ENCODE measurements at regions not wholly inside any gene's neighbourhood (a gene's known extent, or its start where the extent isn't known, plus 50 kb on each side); places are given as distances from the start of the nearest gene placed in this dataset.

DNA sequence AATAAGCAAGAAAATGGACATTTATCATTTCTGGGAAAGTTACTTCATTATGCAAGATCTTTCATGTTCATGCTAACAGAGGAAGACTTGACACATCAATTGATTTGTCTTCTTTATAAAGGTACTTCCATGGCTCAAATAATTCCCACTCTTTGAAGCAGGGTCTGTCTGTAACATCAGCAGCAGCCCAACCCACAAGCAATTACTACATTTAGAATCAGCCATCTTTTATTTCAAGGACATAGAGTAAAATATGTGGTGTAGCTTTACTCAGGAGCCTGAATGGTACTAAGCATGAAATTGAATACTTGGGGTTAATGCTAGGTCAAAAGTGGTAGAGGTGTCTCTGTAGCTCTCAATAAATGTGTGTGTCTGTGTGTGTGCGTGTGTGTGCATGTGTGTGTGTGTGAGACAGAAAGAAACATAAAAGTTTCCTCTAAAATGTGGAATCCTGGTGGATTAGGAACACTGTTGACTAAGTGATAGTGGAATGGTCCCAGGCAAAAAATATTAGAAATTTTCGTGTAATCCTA, 581.1 kb downstream of the CAAP1 start:
- Histone ChIP-seq H3K36me3 (replicated peaks in 1 of 2; ENCODE audit: control insufficient read depth in 1 of 2, insufficient read depth in 2 of 2, low read length in 1 of 2) (no peaks in the 10 kb centered on the region), H4K20me1 (ENCODE audit: insufficient read depth) (no peaks in the 10 kb centered on the region), H3K79me2 (ENCODE audit: insufficient read depth) (no peaks in the 10 kb centered on the region), H3K4me2 (no peak overlapping the region), H3K4me1 (ENCODE audit: control insufficient read depth in 1 of 2, insufficient read depth in 2 of 2, low read depth in 1 of 2, low read length in 1 of 2) (no peaks in the 10 kb centered on the region; a peak in 2 of 4 replicates), H3K4me3 (ENCODE audit: low read depth in 2 of 2, low read length in 1 of 2) (no peak overlapping the region), H2AFZ (ENCODE audit: low read depth) (no peak overlapping the region), H3K9me3 (no peaks in the 10 kb centered on the region), H3K9ac (no peak overlapping the region), H3F3A (replicated peaks; ENCODE audit: insufficient read depth) (no peaks in the 10 kb centered on the region), H3K27ac (ENCODE audit: low read depth in 2 of 2, low read length in 1 of 2) (no peak overlapping the region), H3K9me2 (no peaks in the 10 kb centered on the region), H3K27me3 (ENCODE audit: insufficient read depth) (no peaks in the 10 kb centered on the region)
- WGBS (ENCODE audit: low lambda C conversion rate): 83% methylated on average over 2 of the region's 2 CpGs
- TF ChIP-seq GATA2 (CRISPR knock-in tag; IDR thresholded peaks at IDR 0.05): no peak
- TF ChIP-seq, protein P1, sequence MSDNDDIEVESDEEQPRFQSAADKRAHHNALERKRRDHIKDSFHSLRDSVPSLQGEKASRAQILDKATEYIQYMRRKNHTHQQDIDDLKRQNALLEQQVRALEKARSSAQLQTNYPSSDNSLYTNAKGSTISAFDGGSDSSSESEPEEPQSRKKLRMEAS (IDR thresholded peaks at IDR 0.05; ENCODE audit: low read depth): no peak
- no peak for TF ChIP-seq POLR2AphosphoS5 (IDR thresholded peaks at IDR 0.05; ENCODE audit: low read depth, low read length)
- no peak for TF ChIP-seq PBX3 (IDR thresholded peaks at IDR 0.05)
- no peak for DNase-seq
- CTCF ChIA-PET: no interaction called here
- POLR2A ChIA-PET: no interaction called here

- ChIA-PET CTCF (no interaction called here), POLR2A (no interaction called here)
- WGBS (ENCODE audit: low lambda C conversion rate): 78% methylated on average over 3 of the region's 3 CpGs
- no peak overlapping the region for H3K27ac ChIP-seq (ENCODE audit: low read depth in 2 of 2, low read length in 1 of 2)
- H3F3A ChIP-seq (replicated peaks; ENCODE audit: insufficient read depth): no peaks in the 10 kb centered on the region
- no peaks in the 10 kb centered on the region for H3K9me2 ChIP-seq
- DNase-seq: no peak
- H3K9me3 ChIP-seq: no peaks in the 10 kb centered on the region
- H3K36me3 ChIP-seq (replicated peaks in 1 of 2; ENCODE audit: control insufficient read depth in 1 of 2, insufficient read depth in 2 of 2, low read length in 1 of 2): no peaks in the 10 kb centered on the region
- H3K27me3 ChIP-seq (ENCODE audit: insufficient read depth): no peaks in the 10 kb centered on the region
- TF ChIP-seq POLR2AphosphoS5 (IDR thresholded peaks at IDR 0.05; ENCODE audit: low read depth, low read length) (no peak), GATA2 (CRISPR knock-in tag; IDR thresholded peaks at IDR 0.05) (no peak), TEAD4 (IDR thresholded peaks at IDR 0.05; ENCODE audit: borderline replicate concordance, insufficient read depth) (no peak), EP300 (IDR thresholded peaks at IDR 0.05; ENCODE audit: borderline replicate concordance in 1 of 2, low read depth in 1 of 2, low read length in 1 of 2) (no peak), SMC3 (IDR thresholded peaks at IDR 0.05; ENCODE audit: low read depth, low read length) (no peak), ELF1 (IDR thresholded peaks at IDR 0.05) (no peak), USF1 (IDR thresholded peaks at IDR 0.05; ENCODE audit: borderline replicate concordance, low read depth) (no peak), RXRA (IDR thresholded peaks at IDR 0.05; ENCODE audit: borderline replicate concordance, low read depth) (no peak), CHD2 (IDR thresholded peaks at IDR 0.05; ENCODE audit: low read length, partially characterized antibody) (no peak), RFX5 (IDR thresholded peaks at IDR 0.05; ENCODE audit: low read length) (no peak), SIN3A (IDR thresholded peaks at IDR 0.05; ENCODE audit: borderline replicate concordance, low read depth, low read length) (no peak), EZH2phosphoT487 (IDR thresholded peaks at IDR 0.05; ENCODE audit: borderline replicate concordance, low read depth) (no peak), TAF1 (IDR thresholded peaks at IDR 0.05; ENCODE audit: borderline replicate concordance, low read depth, low read length) (no peak), FOXJ3 (CRISPR knock-in tag; IDR thresholded peaks at IDR 0.05) (no peak), JUND (IDR thresholded peaks at IDR 0.05) (no peak), NFIC (IDR thresholded peaks at IDR 0.05; ENCODE audit: borderline replicate concordance) (no peak), USF2 (IDR thresholded peaks at IDR 0.05; ENCODE audit: borderline replicate concordance, low read depth, low read length) (no peak)
- TF ChIP-seq, protein P2, sequence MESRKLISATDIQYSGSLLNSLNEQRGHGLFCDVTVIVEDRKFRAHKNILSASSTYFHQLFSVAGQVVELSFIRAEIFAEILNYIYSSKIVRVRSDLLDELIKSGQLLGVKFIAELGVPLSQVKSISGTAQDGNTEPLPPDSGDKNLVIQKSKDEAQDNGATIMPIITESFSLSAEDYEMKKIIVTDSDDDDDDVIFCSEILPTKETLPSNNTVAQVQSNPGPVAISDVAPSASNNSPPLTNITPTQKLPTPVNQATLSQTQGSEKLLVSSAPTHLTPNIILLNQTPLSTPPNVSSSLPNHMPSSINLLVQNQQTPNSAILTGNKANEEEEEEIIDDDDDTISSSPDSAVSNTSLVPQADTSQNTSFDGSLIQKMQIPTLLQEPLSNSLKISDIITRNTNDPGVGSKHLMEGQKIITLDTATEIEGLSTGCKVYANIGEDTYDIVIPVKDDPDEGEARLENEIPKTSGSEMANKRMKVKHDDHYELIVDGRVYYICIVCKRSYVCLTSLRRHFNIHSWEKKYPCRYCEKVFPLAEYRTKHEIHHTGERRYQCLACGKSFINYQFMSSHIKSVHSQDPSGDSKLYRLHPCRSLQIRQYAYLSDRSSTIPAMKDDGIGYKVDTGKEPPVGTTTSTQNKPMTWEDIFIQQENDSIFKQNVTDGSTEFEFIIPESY (IDR thresholded peaks at IDR 0.05; ENCODE audit: borderline replicate concordance, low read depth): no peak
- H3K9ac ChIP-seq: no peak overlapping the region
- no peak overlapping the region for H2AFZ ChIP-seq (ENCODE audit: low read depth)
- H4K20me1 ChIP-seq (ENCODE audit: insufficient read depth): no peaks in the 10 kb centered on the region
- H3K4me3 ChIP-seq (ENCODE audit: low read depth in 2 of 2, low read length in 1 of 2): no peak overlapping the region
- no peaks in the 10 kb centered on the region; a peak in 2 of 4 replicates for H3K4me1 ChIP-seq (ENCODE audit: control insufficient read depth in 1 of 2, insufficient read depth in 2 of 2, low read depth in 1 of 2, low read length in 1 of 2)
- H3K79me2 ChIP-seq (ENCODE audit: insufficient read depth): no peaks in the 10 kb centered on the region; the same call in 1 of the 2 replicates
- H3K4me2 ChIP-seq: no peak overlapping the region
Observed at GRCh38 chr9:26310294-26310693, 582.3 kb downstream of the CAAP1 start.

Measured in SK-N-SH (cell line).